ENCODE measurements at regions not wholly inside any gene's neighbourhood (a gene's known extent, or its start where the extent isn't known, plus 50 kb on each side); places are given as distances from the start of the nearest gene placed in this dataset.

DNA sequence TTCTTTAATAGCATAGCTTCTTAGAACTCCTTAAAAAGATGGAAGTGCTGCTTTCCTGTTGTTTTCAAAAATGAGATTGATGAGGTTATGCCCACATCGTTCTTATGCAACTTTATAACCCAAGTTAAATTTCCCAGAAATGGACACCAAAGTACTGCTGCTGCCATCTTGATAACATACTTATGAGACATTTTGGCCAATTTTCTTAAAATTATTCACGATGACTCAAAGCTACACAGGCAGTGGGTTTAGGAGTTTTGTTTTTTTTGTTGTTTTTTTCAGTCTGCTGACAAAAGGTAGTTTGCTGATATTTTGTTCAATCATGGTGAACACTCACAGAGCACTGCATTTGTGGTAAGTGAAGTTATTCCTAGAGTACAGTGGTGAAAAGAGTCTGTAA is 54.9 kb upstream of the RFC3 start:
- DNase-seq = no peak

DNA sequence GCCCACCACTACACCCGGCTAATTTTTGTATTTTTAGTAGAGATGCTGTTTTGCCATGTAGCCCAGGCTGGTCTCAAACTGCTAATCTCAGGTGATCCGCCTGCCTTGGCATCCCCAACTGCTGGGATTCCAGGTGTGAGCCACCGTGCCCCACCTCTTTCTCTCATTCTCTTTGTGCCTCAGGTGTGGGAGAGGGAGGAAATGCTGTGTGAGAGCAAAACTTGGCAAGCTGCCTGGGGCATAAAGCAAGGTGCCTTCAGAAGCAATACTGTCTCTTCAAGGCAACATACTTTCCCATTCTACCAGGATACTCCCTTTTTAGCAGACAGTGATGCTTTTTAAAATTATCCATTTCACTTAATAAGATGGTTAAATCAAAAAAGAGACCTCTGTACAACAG is 53.2 kb upstream of the RFC3 start:
- no peak for DNase-seq

GRCh38 chr13:33766329-33767123 is 51.4 kb upstream of the RFC3 start:
- no peak for DNase-seq

- DNase-seq = no peak
These were observed 50.8 kb upstream of the RFC3 start for GRCh38 chr13:33767140-33767539.

Measured in fibroblast of upper back skin (primary cell).